Subcutaneous abdominal adipose tissue (tissue), 5 donors: ENCODE measurements at regions not wholly inside any gene's neighbourhood (a gene's known extent, or its start where the extent isn't known, plus 50 kb on each side); places are given as distances from the start of the nearest gene placed in this dataset.

ENCODE experiments used
- H3K27ac ChIP-seq: one replicate; pipeline ENCODE4 v1.7.0; 2013; ENCODE audit warnings: low read depth, mild to moderate bottlenecking, inconsistent platforms, low read length, moderate library complexity
- H3K27me3 ChIP-seq, 5 donors: one replicate each; pipeline ENCODE4 v1.7.0; 2013; ENCODE audit warnings: low read length in 5 of 5, inconsistent platforms in 1 of 5; ENCODE audit not compliant: control insufficient read depth in 5 of 5, insufficient read depth in 4 of 5
- H3K36me3 ChIP-seq, 5 donors: one replicate each; pipeline ENCODE4 v1.7.0; 2013; ENCODE audit warnings: low read length in 5 of 5; ENCODE audit not compliant: control insufficient read depth in 5 of 5, insufficient read depth in 5 of 5
- H3K4me1 ChIP-seq, 5 donors: one replicate each; pipeline ENCODE4 v1.7.0; 2013; ENCODE audit warnings: low read length in 5 of 5, mild to moderate bottlenecking in 3 of 5, moderate library complexity in 1 of 5; ENCODE audit not compliant: control insufficient read depth in 5 of 5, insufficient read depth in 5 of 5
- H3K4me3 ChIP-seq, 5 donors: one replicate each; pipeline ENCODE4 v1.7.0; 2013; ENCODE audit warnings: low read length in 5 of 5, low read depth in 1 of 5
- H3K9ac ChIP-seq, 5 donors: one replicate each; pipeline ENCODE4 v1.7.0; 2013; ENCODE audit warnings: low read length in 5 of 5, mild to moderate bottlenecking in 4 of 5, moderate library complexity in 3 of 5
- H3K9me3 ChIP-seq, 5 donors: one replicate each; pipeline ENCODE4 v1.7.0; 2013; ENCODE audit warnings: low read length in 5 of 5; ENCODE audit not compliant: control insufficient read depth in 5 of 5
- donor health status: healthy.
- donor health status: healthy.
- donor health status: healthy.
- donor health status: healthy.
- donor health status: healthy.

- H3K36me3 ChIP-seq = no peaks in the 10 kb centered on the region
- no peaks in the 10 kb centered on the region for H3K9me3 ChIP-seq
- H3K4me1 ChIP-seq = no peaks in the 10 kb centered on the region
- H3K4me3 ChIP-seq = no peak overlapping the region
- no peak overlapping the region for H3K27ac ChIP-seq
- H3K9ac ChIP-seq = no peak overlapping the region
- no peaks in the 10 kb centered on the region for H3K27me3 ChIP-seq
Measured at GRCh38 chr11:101306721-101307120, 177.1 kb upstream of the PGR start.

DNA sequence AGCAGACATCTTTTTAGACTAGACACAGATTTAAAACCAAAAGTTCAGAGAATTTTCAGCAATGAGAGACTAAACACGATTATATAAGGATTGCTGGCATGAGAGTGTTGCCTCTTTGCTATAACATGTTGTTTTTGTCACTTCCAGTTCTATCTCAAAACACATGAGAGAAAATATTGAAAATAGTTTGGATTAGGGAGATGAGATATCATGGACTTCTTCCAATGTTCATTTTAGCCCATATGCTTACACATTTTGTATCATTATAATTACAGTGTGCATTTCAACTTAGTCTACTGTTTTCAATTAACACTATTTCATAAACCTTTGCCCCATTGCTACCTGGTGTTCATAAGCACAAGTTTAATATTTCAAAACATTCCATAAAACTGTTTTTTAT lies 175.9 kb upstream of the PGR start:
- Histone ChIP-seq H3K27me3 (no peaks in the 10 kb centered on the region), H3K27ac (no peak overlapping the region), H3K4me1 (no peaks in the 10 kb centered on the region), H3K9me3 (no peaks in the 10 kb centered on the region), H3K36me3 (no peaks in the 10 kb centered on the region), H3K4me3 (no peak overlapping the region), H3K9ac (no peak overlapping the region)

DNA sequence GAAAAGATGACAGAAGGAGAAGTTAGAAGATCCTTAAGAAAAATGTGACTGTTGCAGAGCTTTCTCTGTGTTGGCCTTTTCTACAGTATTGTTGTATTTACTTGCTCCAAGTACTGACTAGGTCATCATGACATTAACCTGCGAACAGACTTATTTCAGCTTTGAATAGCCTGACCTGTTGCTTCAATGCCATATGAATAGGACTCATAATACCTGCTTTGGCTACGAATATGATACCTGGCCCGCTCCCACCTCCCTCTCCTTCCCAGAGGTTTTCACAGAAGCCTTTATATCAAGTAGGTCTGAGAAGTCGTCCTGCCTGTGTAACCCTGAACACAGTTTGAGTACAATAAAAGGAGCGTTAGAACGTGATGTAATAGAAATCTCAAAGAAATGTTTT lies 169.6 kb upstream of the PGR start:
- Histone ChIP-seq H3K9me3 (peaks cover 3 to 8% (median 5%) of the 10 kb centered on the region in 5 donors), H3K4me1 (no peaks in the 10 kb centered on the region), H3K9ac (no peak overlapping the region), H3K27ac (no peak overlapping the region), H3K36me3 (peaks cover 0 to 3% (median 0%) of the 10 kb centered on the region in 5 donors), H3K27me3 (no peaks in the 10 kb centered on the region), H3K4me3 (no peak overlapping the region)

DNA sequence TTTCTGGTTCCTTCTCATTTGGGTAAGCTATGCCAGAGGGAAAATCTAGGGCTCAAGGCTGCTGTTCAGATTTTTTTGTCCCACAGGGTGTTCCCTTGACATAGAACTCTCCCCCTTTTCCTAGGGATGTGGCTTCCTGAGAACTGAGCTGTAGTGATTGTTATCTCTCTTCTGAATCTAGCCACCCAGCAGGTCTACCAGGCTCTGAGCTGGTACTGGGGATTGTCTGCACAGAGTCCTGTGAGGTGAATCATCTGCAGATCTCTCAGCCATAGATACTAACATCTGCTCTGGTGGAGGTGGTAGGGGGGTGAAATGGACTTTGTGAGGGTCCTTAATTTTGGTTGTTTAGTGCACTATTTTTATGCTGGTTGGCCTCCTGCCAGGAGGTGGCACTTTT lies 167.3 kb upstream of the PGR start:
- Histone ChIP-seq H3K27me3 (no peaks in the 10 kb centered on the region), H3K4me1 (no peaks in the 10 kb centered on the region), H3K36me3 (peaks cover 0 to 3% (median 0%) of the 10 kb centered on the region in 5 donors), H3K9me3 (peaks cover 3 to 8% (median 5%) of the 10 kb centered on the region in 5 donors), H3K27ac (no peak overlapping the region), H3K9ac (no peak overlapping the region), H3K4me3 (no peak overlapping the region)

GRCh38 chr11:101292661-101293240 lies 163.1 kb upstream of the PGR start:
- Histone ChIP-seq H3K9ac (no peak overlapping the region), H3K27me3 (no peaks in the 10 kb centered on the region), H3K9me3 (peaks cover 3 to 19% (median 15%) of the 10 kb centered on the region in 5 donors), H3K27ac (no peak overlapping the region), H3K4me1 (no peaks in the 10 kb centered on the region), H3K4me3 (no peak overlapping the region), H3K36me3 (no peaks in the 10 kb centered on the region)

DNA sequence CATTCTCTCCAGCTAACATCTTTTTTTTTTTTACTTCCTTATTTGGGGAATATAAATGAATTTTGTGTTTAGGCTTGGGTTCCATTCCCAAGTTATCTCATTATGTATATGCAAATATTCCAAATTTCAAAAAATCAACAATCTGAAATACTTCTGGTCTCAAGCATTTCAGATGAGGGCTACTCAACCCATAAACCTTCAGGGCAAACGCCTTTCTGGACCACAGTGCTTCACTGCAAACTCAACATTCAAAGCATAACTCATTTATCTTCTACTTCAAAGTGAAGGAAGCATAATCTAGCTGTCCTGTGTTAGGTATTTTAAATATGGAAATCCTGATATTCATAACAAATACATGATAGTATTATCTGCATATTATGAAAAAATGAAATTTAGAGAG lies 161.7 kb upstream of the PGR start:
- Histone ChIP-seq H3K27ac (no peak overlapping the region), H3K4me3 (no peak overlapping the region), H3K9ac (no peak overlapping the region), H3K4me1 (no peaks in the 10 kb centered on the region), H3K36me3 (no peaks in the 10 kb centered on the region), H3K27me3 (no peaks in the 10 kb centered on the region), H3K9me3 (peaks cover 3 to 18% (median 13%) of the 10 kb centered on the region in 5 donors)

- peaks cover 0 to 18% (median 13%) of the 10 kb centered on the region in 5 donors for H3K9me3 ChIP-seq
- no peak overlapping the region for H3K4me3 ChIP-seq
- no peak overlapping the region for H3K9ac ChIP-seq
- no peaks in the 10 kb centered on the region for H3K27me3 ChIP-seq
- H3K4me1 ChIP-seq = no peaks in the 10 kb centered on the region
- H3K36me3 ChIP-seq = no peaks in the 10 kb centered on the region
- H3K27ac ChIP-seq = no peak overlapping the region
Measured at GRCh38 chr11:101288392-101288791, 158.8 kb upstream of the PGR start.

DNA sequence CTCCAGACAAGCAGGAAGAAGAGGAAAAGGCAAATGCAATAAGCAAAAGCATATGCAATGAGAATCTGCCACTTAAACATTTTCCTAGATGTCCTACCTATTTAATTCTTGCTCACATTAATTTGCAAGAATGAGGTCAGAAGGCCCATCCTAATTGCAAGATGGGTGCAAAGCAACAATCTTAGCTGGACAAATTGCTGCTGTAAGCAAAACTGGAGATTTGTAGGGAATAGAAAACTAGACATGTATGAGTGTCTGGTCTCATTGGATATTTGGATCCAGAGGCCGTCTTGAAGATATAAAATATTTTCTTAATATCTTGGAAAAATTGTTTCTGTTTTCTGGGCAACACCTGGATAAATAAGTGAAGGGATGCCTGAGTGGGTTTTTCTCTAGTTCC lies 150.1 kb upstream of the PGR start:
- Histone ChIP-seq H3K9ac (no peak overlapping the region), H3K4me3 (no peak overlapping the region), H3K9me3 (no peaks in the 10 kb centered on the region), H3K27ac (no peak overlapping the region), H3K4me1 (no peaks in the 10 kb centered on the region), H3K27me3 (no peaks in the 10 kb centered on the region), H3K36me3 (no peaks in the 10 kb centered on the region)

- Histone ChIP-seq H3K9me3 (no peaks in the 10 kb centered on the region), H3K4me3 (no peak overlapping the region), H3K27ac (no peak overlapping the region), H3K4me1 (no peaks in the 10 kb centered on the region), H3K27me3 (no peaks in the 10 kb centered on the region), H3K9ac (no peak overlapping the region), H3K36me3 (no peaks in the 10 kb centered on the region)
Measured at GRCh38 chr11:101278286-101278685, 148.7 kb upstream of the PGR start.

DNA sequence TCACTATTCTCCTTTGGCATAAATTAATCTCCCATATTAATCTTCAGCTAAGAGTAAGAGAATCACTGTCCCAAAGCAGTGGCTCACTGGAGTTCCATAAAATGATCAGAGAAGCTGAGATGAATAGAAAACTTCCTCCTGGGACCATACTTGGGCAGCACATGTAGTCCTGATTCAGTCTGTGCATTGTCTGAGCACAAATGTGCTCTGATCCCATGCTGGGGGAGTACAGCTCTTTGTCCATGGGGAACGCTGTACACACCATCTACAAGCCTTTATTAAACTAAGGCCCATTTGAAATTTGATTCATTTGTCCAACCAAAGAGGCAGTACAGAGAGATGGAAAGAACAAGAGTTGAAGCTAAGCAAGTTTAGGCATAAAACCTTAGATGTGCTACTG lies 147.4 kb upstream of the PGR start:
- Histone ChIP-seq H3K4me1 (no peaks in the 10 kb centered on the region), H3K9me3 (no peaks in the 10 kb centered on the region)

More for the DNA sequence above, 147.4 kb upstream of the PGR start:
- H3K36me3 ChIP-seq = no peaks in the 10 kb centered on the region
- no peaks in the 10 kb centered on the region for H3K27me3 ChIP-seq
- H3K9ac ChIP-seq = no peak overlapping the region
- H3K27ac ChIP-seq = no peak overlapping the region
- H3K4me3 ChIP-seq = no peak overlapping the region
